ENCODE measurements at regions not wholly inside any gene's neighbourhood (a gene's known extent, or its start where the extent isn't known, plus 50 kb on each side); places are given as distances from the start of the nearest gene placed in this dataset.
"Not testable (repeated sequence)": the region's sequence is repeated elsewhere in the genome, so short reads cannot be mapped to it uniquely, and the experiment has no call there.

- Histone ChIP-seq H3K36me3 (ENCODE audit: control insufficient read depth, insufficient read depth, low read length) (no peaks in the 10 kb centered on the region), H3K9me3 (ENCODE audit: control insufficient read depth, insufficient read depth, low read length) (no peaks in the 10 kb centered on the region), H3K27me3 (ENCODE audit: control insufficient read depth, insufficient read depth, low read length) (no peaks in the 10 kb centered on the region), H3K4me3 (ENCODE audit: low read length) (no peak overlapping the region), H3K4me1 (ENCODE audit: control insufficient read depth, insufficient read depth, low read length) (no peaks in the 10 kb centered on the region), H3K27ac (ENCODE audit: low read length) (no peak overlapping the region)
- Mint-ChIP-seq H3K27ac (no peak overlapping the region), H3K4me1 (no peaks in the 10 kb centered on the region), H3K4me3 (no peak overlapping the region), H3K27me3 (ENCODE audit: low read depth in 2 of 2) (peaks cover 0 to 5% of the 10 kb centered on the region in 2 donors), H3K36me3 (no peaks in the 10 kb centered on the region), H3K9me3 (no peaks in the 10 kb centered on the region)
- intact Hi-C loops (cut with micrococcal nuclease): no loop called here
- WGBS (ENCODE audit: insufficient coverage): 57% methylated on average over 4 of the region's 4 CpGs
- DNase-seq: no peak
- ATAC-seq: no peak
- TF ChIP-seq CTCF (IDR thresholded peaks at IDR 0.05): no peak
Measured at GRCh38 chr10:117807441-117807840, 239.3 kb downstream of the RAB11FIP2 start.

GRCh38 chr10:117815816-117816215 is 230.9 kb downstream of the RAB11FIP2 start:
- H3K36me3 Mint-ChIP-seq; H3K36me3 ChIP-seq (ENCODE audit: control insufficient read depth, insufficient read depth, low read length); H3K27me3 ChIP-seq (ENCODE audit: control insufficient read depth, insufficient read depth, low read length); DNase-seq; H3K4me3 ChIP-seq (ENCODE audit: low read length); ATAC-seq; H3K9me3 Mint-ChIP-seq; H3K9me3 ChIP-seq (ENCODE audit: control insufficient read depth, insufficient read depth, low read length); H3K4me3 Mint-ChIP-seq; intact Hi-C loops (cut with micrococcal nuclease); H3K27ac ChIP-seq (ENCODE audit: low read length); H3K4me1 Mint-ChIP-seq; H3K27ac Mint-ChIP-seq; H3K27me3 Mint-ChIP-seq (ENCODE audit: low read depth in 2 of 2); H3K4me1 ChIP-seq (ENCODE audit: control insufficient read depth, insufficient read depth, low read length): not testable (repeated sequence)
- WGBS (ENCODE audit: insufficient coverage): no CpG with 5 or more reads among the region's 2 CpGs

GRCh38 chr10:117817116-117817515 is 229.6 kb downstream of the RAB11FIP2 start:
- intact Hi-C loops (cut with micrococcal nuclease): no loop called here
- WGBS (ENCODE audit: insufficient coverage): 80% methylated on average over 3 of the region's 3 CpGs
- Histone ChIP-seq H3K9me3 (ENCODE audit: control insufficient read depth, insufficient read depth, low read length) (no peaks in the 10 kb centered on the region), H3K27ac (ENCODE audit: low read length) (no peak overlapping the region), H3K27me3 (ENCODE audit: control insufficient read depth, insufficient read depth, low read length) (no peaks in the 10 kb centered on the region), H3K36me3 (ENCODE audit: control insufficient read depth, insufficient read depth, low read length) (no peaks in the 10 kb centered on the region), H3K4me1 (ENCODE audit: control insufficient read depth, insufficient read depth, low read length) (no peaks in the 10 kb centered on the region), H3K4me3 (ENCODE audit: low read length) (no peak overlapping the region)
- DNase-seq (no peak), ATAC-seq (no peak)
- H3K4me1 Mint-ChIP-seq: no peaks in the 10 kb centered on the region
- H3K9me3 Mint-ChIP-seq: peaks cover 0 to 3% of the 10 kb centered on the region in 2 donors
- peaks cover 4 to 7% of the 10 kb centered on the region in 2 donors for H3K27me3 Mint-ChIP-seq (ENCODE audit: low read depth in 2 of 2)
- H3K36me3 Mint-ChIP-seq: no peaks in the 10 kb centered on the region
- no peak for TF ChIP-seq CTCF (IDR thresholded peaks at IDR 0.05)
- no peak overlapping the region for H3K4me3 Mint-ChIP-seq
- no peak overlapping the region for H3K27ac Mint-ChIP-seq

- Histone ChIP-seq H3K36me3 (ENCODE audit: control insufficient read depth, insufficient read depth, low read length) (no peaks in the 10 kb centered on the region), H3K27ac (ENCODE audit: low read length) (no peak overlapping the region), H3K4me3 (ENCODE audit: low read length) (no peak overlapping the region), H3K4me1 (ENCODE audit: control insufficient read depth, insufficient read depth, low read length) (no peaks in the 10 kb centered on the region), H3K27me3 (ENCODE audit: control insufficient read depth, insufficient read depth, low read length) (no peaks in the 10 kb centered on the region), H3K9me3 (ENCODE audit: control insufficient read depth, insufficient read depth, low read length) (no peaks in the 10 kb centered on the region)
- no peak for ATAC-seq
- Mint-ChIP-seq H3K4me1 (no peaks in the 10 kb centered on the region), H3K27me3 (ENCODE audit: low read depth in 2 of 2) (peaks cover 0 to 14% of the 10 kb centered on the region in 2 donors), H3K27ac (no peak overlapping the region), H3K4me3 (no peak overlapping the region), H3K36me3 (no peaks in the 10 kb centered on the region), H3K9me3 (peaks cover 0 to 3% of the 10 kb centered on the region in 2 donors)
- no peak for TF ChIP-seq CTCF (IDR thresholded peaks at IDR 0.05)
- 100% methylated on average over 1 of the region's 1 CpG for WGBS (ENCODE audit: insufficient coverage)
- no peak for DNase-seq
- intact Hi-C loops (cut with micrococcal nuclease): no loop called here
Measured at GRCh38 chr10:117818721-117819120, 228.0 kb downstream of the RAB11FIP2 start.

Measured in natural killer cell (primary cell).